GM10248 (cell line): ENCODE measurements at regions not wholly inside any gene's neighbourhood (a gene's known extent, or its start where the extent isn't known, plus 50 kb on each side); places are given as distances from the start of the nearest gene placed in this dataset.

Experiments used
- CTCF ChIA-PET: fragments of 300-600 bp; sonication (Branson Sonifier 250); formaldehyde crosslinking; extraction: SDS; loops from one replicate; lab custom pipeline; 2021; ENCODE audit warnings: antibody characterized with exemption; lab: Yijun Ruan, JAX
- POLR2A ChIA-PET: fragments of 350-650 bp; sonication (Branson Sonifier 250); formaldehyde crosslinking; extraction: SDS; loops from one replicate; lab custom pipeline; 2020; ENCODE audit warnings: antibody characterized with exemption; lab: Yijun Ruan, JAX
- DNase-seq: peaks from one replicate; pipeline ENCODE4 v3.0.0; 2012; ENCODE audit errors: extremely low spot score
- TF ChIP-seq, protein P1 (sequence below): IDR thresholded peaks from 2 replicates; pipeline ENCODE4 v1.5.1; 2012; ENCODE audit warnings: mild to moderate bottlenecking, low read depth; ENCODE audit errors: extremely low read depth, missing control alignments, control extremely low read depth

DNA sequence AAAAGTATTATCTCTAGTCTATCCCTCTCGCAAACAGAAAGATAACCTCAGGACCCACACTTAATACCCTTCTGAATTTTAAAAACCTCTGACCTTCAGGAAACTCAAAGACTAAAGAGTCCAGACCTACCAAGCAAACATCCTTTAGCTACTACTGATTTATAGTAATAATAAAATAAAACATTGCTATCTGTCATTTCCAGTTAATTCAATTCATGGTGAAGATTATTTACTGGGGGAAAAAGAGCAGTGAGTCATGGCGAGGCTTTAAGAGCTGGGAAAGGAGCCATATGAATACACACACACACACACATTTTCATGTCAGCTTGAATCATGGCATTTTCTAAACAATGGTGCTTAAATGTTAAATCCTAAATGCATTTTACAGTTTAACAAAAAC lies 87.1 kb downstream of the FAM76B start:
- CTCF ChIA-PET, result interaction anchor here (1.0 to 20.2 kb wide), 4 partner anchors 9 to 548 kb away, joined by 3 to 391 read pairs (median 63); no protein-coding TSS in a partner anchor
- DNase-seq, result no peak
- POLR2A ChIA-PET, result interaction anchor here (0.7 kb wide), 1 partner anchor 635 kb away, joined by 4 read pairs; no protein-coding TSS in a partner anchor
- TF ChIP-seq, protein P1, sequence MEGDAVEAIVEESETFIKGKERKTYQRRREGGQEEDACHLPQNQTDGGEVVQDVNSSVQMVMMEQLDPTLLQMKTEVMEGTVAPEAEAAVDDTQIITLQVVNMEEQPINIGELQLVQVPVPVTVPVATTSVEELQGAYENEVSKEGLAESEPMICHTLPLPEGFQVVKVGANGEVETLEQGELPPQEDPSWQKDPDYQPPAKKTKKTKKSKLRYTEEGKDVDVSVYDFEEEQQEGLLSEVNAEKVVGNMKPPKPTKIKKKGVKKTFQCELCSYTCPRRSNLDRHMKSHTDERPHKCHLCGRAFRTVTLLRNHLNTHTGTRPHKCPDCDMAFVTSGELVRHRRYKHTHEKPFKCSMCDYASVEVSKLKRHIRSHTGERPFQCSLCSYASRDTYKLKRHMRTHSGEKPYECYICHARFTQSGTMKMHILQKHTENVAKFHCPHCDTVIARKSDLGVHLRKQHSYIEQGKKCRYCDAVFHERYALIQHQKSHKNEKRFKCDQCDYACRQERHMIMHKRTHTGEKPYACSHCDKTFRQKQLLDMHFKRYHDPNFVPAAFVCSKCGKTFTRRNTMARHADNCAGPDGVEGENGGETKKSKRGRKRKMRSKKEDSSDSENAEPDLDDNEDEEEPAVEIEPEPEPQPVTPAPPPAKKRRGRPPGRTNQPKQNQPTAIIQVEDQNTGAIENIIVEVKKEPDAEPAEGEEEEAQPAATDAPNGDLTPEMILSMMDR, result no peak

GRCh38 chr11:95700471-95700817 lies 89.1 kb downstream of the FAM76B start:
- POLR2A ChIA-PET, result no interaction called here
- CTCF ChIA-PET, result interaction anchor here (1.0 to 20.2 kb wide), 5 partner anchors 10 to 546 kb away, joined by 3 to 391 read pairs (median 4); no protein-coding TSS in a partner anchor
- TF ChIP-seq, protein P1, result no peak
- no peak for DNase-seq

GRCh38 chr11:95699631-95700470 lies 89.7 kb downstream of the FAM76B start:
- CTCF ChIA-PET, result interaction anchor here (1.0 to 20.2 kb wide), 8 partner anchors 9 to 546 kb away, joined by 3 to 391 read pairs (median 3); no protein-coding TSS in a partner anchor
- POLR2A ChIA-PET, result no interaction called here
- TF ChIP-seq, protein P1, result no peak
- no peak for DNase-seq

DNA sequence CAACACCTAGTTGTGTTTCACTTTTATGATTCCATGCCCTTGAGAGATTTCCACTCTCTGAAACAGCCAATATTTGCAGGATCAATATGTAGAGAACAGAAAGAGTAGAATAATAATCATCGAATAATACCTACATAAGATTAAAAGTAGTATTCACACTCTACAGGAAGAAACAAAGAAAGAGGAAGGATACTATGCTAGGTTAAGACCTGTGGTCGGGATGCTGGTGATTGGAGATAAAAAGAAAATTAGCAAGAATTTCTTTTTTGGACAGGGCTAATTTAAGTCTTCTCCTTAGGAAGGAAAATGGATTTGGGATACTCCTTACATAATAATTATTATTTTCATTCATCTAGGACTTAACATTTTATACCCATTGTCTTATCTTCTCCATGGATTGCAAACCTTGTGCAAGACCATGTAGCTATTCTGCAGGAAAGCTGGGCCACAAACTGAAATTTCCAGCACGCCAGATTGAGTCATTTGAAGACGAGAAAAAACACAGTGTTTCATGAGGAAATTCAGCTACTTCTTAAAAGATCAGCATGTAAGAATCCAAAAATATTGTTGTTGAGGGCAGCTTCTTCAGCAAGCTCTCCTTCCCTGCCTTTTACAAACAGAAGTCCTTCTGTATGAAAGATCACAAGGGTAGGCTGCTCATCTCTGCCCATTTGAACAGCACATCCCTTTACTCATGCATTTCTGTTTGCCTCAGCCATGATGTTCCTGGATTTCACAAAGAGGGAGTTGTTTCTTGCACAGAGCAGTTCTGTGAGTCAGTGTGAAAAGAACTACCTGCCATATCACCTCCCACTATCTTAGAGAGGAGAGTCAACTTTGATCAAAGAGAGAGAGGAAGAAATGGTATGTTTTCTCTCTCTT lies 90.7 kb downstream of the FAM76B start:
- POLR2A ChIA-PET, result no interaction called here
- DNase-seq, result no peak
- CTCF ChIA-PET, result interaction anchor here (0.8 to 20.2 kb wide), 9 partner anchors 9 to 545 kb away, joined by 3 to 391 read pairs (median 4); no protein-coding TSS in a partner anchor
- TF ChIP-seq, protein P1, result no peak

- POLR2A ChIA-PET, result no interaction called here
- TF ChIP-seq, protein P1, result no peak
- CTCF ChIA-PET, result interaction anchor here (1.2 to 20.2 kb wide), 7 partner anchors 7 to 544 kb away, joined by 3 to 391 read pairs (median 6); partner anchors contain the start of gene SESN3
- DNase-seq, result peak; percentile 6
Observed at GRCh38 chr11:95697614-95698408, 91.8 kb downstream of the FAM76B start.
